ENCODE measurements at regions not wholly inside any gene's neighbourhood (a gene's known extent, or its start where the extent isn't known, plus 50 kb on each side); places are given as distances from the start of the nearest gene placed in this dataset.

GRCh38 chr10:56470701-56471100 lies 109.6 kb upstream of the ZWINT start:
- no peak for TF ChIP-seq CTCF (IDR thresholded peaks at IDR 0.05)
- no peak for TF ChIP-seq EZH2 (IDR thresholded peaks at IDR 0.05; ENCODE audit: borderline replicate concordance, insufficient read depth, low read depth, low read length, poor library complexity, severe bottlenecking)
